ENCODE measurements at regions not wholly inside any gene's neighbourhood (a gene's known extent, or its start where the extent isn't known, plus 50 kb on each side); places are given as distances from the start of the nearest gene placed in this dataset.

- no peaks in the 10 kb centered on the region for H3K9me3 ChIP-seq
- WGBS: 93% methylated on average over 6 of the region's 6 CpGs
- H3K36me3 ChIP-seq: no peaks in the 10 kb centered on the region
- H3K4me3 ChIP-seq: no peak overlapping the region
- H3K27ac ChIP-seq: no peak overlapping the region
- H3K4me1 ChIP-seq (replicated peaks): no peaks in the 10 kb centered on the region
- TF ChIP-seq POLR2A (IDR thresholded peaks at IDR 0.05): no peak
- no peak for TF ChIP-seq CTCF (IDR thresholded peaks at IDR 0.05)
- TF ChIP-seq POLR2AphosphoS5 (IDR thresholded peaks at IDR 0.05): no peak
- H3K27me3 ChIP-seq (replicated peaks; ENCODE audit: insufficient read depth): no peaks in the 10 kb centered on the region
- no peak for DNase-seq (ENCODE audit: low spot score)
- intact Hi-C loops (cut with DNase I): loop anchor here (5.0 kb wide), 1 partner anchor 61 kb away; no protein-coding TSS in a partner anchor
These were observed 326.3 kb upstream of the TNP1 start for GRCh38 chr2:217186152-217186551.

GRCh38 chr2:217185265-217185995, 325.6 kb upstream of the TNP1 start:
- Histone ChIP-seq H3K36me3 (no peaks in the 10 kb centered on the region), H3K9me3 (no peaks in the 10 kb centered on the region), H3K4me1 (replicated peaks) (no peaks in the 10 kb centered on the region), H3K4me3 (no peak overlapping the region), H3K27ac (no peak overlapping the region), H3K27me3 (replicated peaks; ENCODE audit: insufficient read depth) (no peaks in the 10 kb centered on the region)
- TF ChIP-seq POLR2A (IDR thresholded peaks at IDR 0.05) (no peak), CTCF (IDR thresholded peaks at IDR 0.05) (no peak), POLR2AphosphoS5 (IDR thresholded peaks at IDR 0.05) (no peak)
- WGBS: 89% methylated on average over 7 of the region's 7 CpGs
- intact Hi-C loops (cut with DNase I): loop anchor here (5.0 kb wide), 1 partner anchor 62 kb away; no protein-coding TSS in a partner anchor
- no peak for DNase-seq (ENCODE audit: low spot score)

- no peak for TF ChIP-seq POLR2AphosphoS5 (IDR thresholded peaks at IDR 0.05)
- no peak for TF ChIP-seq CTCF (IDR thresholded peaks at IDR 0.05)
- no peak for TF ChIP-seq POLR2A (IDR thresholded peaks at IDR 0.05)
These were observed 324.4 kb upstream of the TNP1 start for GRCh38 chr2:217184242-217184641.

GRCh38 chr2:217183471-217183870, 323.6 kb upstream of the TNP1 start:
- no peak overlapping the region for H3K4me3 ChIP-seq
- no peaks in the 10 kb centered on the region for H3K4me1 ChIP-seq (replicated peaks)
- no peaks in the 10 kb centered on the region for H3K27me3 ChIP-seq (replicated peaks; ENCODE audit: insufficient read depth)
- 95% methylated on average over 1 of the region's 1 CpG for WGBS
- no peaks in the 10 kb centered on the region for H3K9me3 ChIP-seq
- no peak for DNase-seq (ENCODE audit: low spot score)
- H3K27ac ChIP-seq: no peak overlapping the region
- intact Hi-C loops (cut with DNase I): no loop called here
- no peaks in the 10 kb centered on the region for H3K36me3 ChIP-seq
- TF ChIP-seq POLR2AphosphoS5 (IDR thresholded peaks at IDR 0.05) (no peak), POLR2A (IDR thresholded peaks at IDR 0.05) (no peak), CTCF (IDR thresholded peaks at IDR 0.05) (no peak)

More at GRCh38 chr2:217184242-217184641, 324.4 kb upstream of the TNP1 start:
- Histone ChIP-seq H3K27ac (no peak overlapping the region), H3K36me3 (no peaks in the 10 kb centered on the region), H3K9me3 (no peaks in the 10 kb centered on the region), H3K4me3 (no peak overlapping the region), H3K27me3 (replicated peaks; ENCODE audit: insufficient read depth) (no peaks in the 10 kb centered on the region), H3K4me1 (replicated peaks) (no peaks in the 10 kb centered on the region)
- 96% methylated on average over 2 of the region's 2 CpGs for WGBS
- intact Hi-C loops (cut with DNase I): no loop called here
- no peak for DNase-seq (ENCODE audit: low spot score)

- no peak overlapping the region for H3K27ac ChIP-seq
- H3K9me3 ChIP-seq: no peaks in the 10 kb centered on the region
- H3K27me3 ChIP-seq (replicated peaks; ENCODE audit: insufficient read depth): no peaks in the 10 kb centered on the region
- WGBS: 71% methylated on average over 3 of the region's 3 CpGs
- H3K36me3 ChIP-seq: no peaks in the 10 kb centered on the region
- no peak for DNase-seq (ENCODE audit: low spot score)
- no peaks in the 10 kb centered on the region for H3K4me1 ChIP-seq (replicated peaks)
- intact Hi-C loops (cut with DNase I): no loop called here
- TF ChIP-seq CTCF (IDR thresholded peaks at IDR 0.05) (no peak), POLR2AphosphoS5 (IDR thresholded peaks at IDR 0.05) (no peak), POLR2A (IDR thresholded peaks at IDR 0.05) (no peak)
- no peak overlapping the region for H3K4me3 ChIP-seq
These were observed 323.1 kb upstream of the TNP1 start for GRCh38 chr2:217182926-217183325.

Measured in prostate gland (tissue), 2 donors.